AG04450 (cell line): ENCODE measurements at regions not wholly inside any gene's neighbourhood (a gene's known extent, or its start where the extent isn't known, plus 50 kb on each side); places are given as distances from the start of the nearest gene placed in this dataset.

Source experiments
- CTCF ChIA-PET: fragments of 300-600, 350-600 bp; formaldehyde crosslinking; extraction: SDS; loops from one replicate; lab custom pipeline; 2022; ENCODE audit warnings: antibody characterized with exemption, inconsistent platforms; lab: Charles Lee
- POLR2A ChIA-PET: fragments of 350-600 bp; formaldehyde crosslinking; extraction: SDS; loops from one replicate; lab custom pipeline; 2021; ENCODE audit warnings: antibody characterized with exemption, inconsistent platforms; lab: Yijun Ruan, JAX
- DNase-seq: peaks from one replicate; pipeline ENCODE4 v3.0.0-alpha.2; 2011; ENCODE audit warnings: low read depth, low spot score
- H3K27ac ChIP-seq: one replicate; pipeline ENCODE4 v1.5.1; 2012; ENCODE audit warnings: low read depth, low read length, control low read depth
- H3K27me3 ChIP-seq: one replicate; pipeline ENCODE4 v1.6.0; 2012; ENCODE audit warnings: low read length; ENCODE audit not compliant: control insufficient read depth, insufficient read depth
- H3K4me3 ChIP-seq: 2 replicates; pipeline ENCODE4 v1.5.1; 2011; ENCODE audit warnings: mild to moderate bottlenecking, low read depth, low read length, control low read depth
- H3K9me3 ChIP-seq: 2 replicates; pipeline ENCODE4 v1.5.1; 2012; ENCODE audit warnings: low read length; ENCODE audit not compliant: control insufficient read depth, insufficient read depth
- CTCF ChIP-seq: IDR thresholded peaks from 2 replicates; pipeline ENCODE4 v1.5.1; 2011; ENCODE audit warnings: low read depth, low read length, control low read depth, inconsistent platforms

- POLR2A ChIA-PET: no interaction called here
- CTCF ChIA-PET: no interaction called here
- H3K27ac ChIP-seq: no peak overlapping the region
- DNase-seq: no peak
- no peak for TF ChIP-seq CTCF
- H3K4me3 ChIP-seq: no peak overlapping the region
- H3K27me3 ChIP-seq: no peaks in the 10 kb centered on the region
- H3K9me3 ChIP-seq: peaks cover 55% of the 10 kb centered on the region
Measured at GRCh38 chr4:8766610-8767009, 105.0 kb downstream of the HMX1 start.

GRCh38 chr4:8765631-8766590 is 105.7 kb downstream of the HMX1 start:
- CTCF ChIA-PET: no interaction called here
- no peak for DNase-seq
- H3K9me3 ChIP-seq: peaks cover 62% of the 10 kb centered on the region
- POLR2A ChIA-PET: no interaction called here
- no peak overlapping the region for H3K4me3 ChIP-seq
- H3K27ac ChIP-seq: no peak overlapping the region
- no peaks in the 10 kb centered on the region for H3K27me3 ChIP-seq
- no peak for TF ChIP-seq CTCF

DNA sequence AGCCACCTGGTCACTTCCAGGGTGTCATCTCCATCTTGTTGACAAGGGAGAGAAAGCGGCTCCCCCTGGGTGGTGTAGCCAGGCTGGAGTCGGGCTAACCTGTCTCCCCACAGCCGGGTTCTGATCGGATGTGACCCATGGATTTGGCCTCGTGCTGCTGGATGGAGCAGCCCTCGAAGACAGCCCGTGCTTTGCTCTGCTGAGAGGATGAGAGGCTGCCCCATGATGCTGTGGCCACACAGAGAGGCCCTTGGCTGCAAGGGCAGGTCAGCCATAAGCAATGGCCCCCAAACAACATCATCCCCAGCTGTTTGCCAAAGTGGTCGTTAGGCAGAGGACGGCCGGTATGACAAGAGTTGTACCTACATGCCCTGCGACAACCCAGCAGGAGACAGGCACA is 106.6 kb downstream of the HMX1 start:
- H3K9me3 ChIP-seq: peaks cover 67% of the 10 kb centered on the region
- no peak overlapping the region for H3K4me3 ChIP-seq
- POLR2A ChIA-PET: no interaction called here
- CTCF ChIA-PET: no interaction called here
- TF ChIP-seq CTCF: no peak
- no peak for DNase-seq
- no peak overlapping the region for H3K27ac ChIP-seq
- H3K27me3 ChIP-seq: no peaks in the 10 kb centered on the region

GRCh38 chr4:8763966-8764901 is 107.4 kb downstream of the HMX1 start:
- no peak overlapping the region for H3K27ac ChIP-seq
- no peak for TF ChIP-seq CTCF
- no peak overlapping the region for H3K4me3 ChIP-seq
- no peaks in the 10 kb centered on the region for H3K27me3 ChIP-seq
- H3K9me3 ChIP-seq: peaks cover 65% of the 10 kb centered on the region
- ChIA-PET POLR2A (no interaction called here), CTCF (no interaction called here)
- no peak for DNase-seq
